ENCODE measurements at regions not wholly inside any gene's neighbourhood (a gene's known extent, or its start where the extent isn't known, plus 50 kb on each side); places are given as distances from the start of the nearest gene placed in this dataset.
"Not testable (repeated sequence)": the region's sequence is repeated elsewhere in the genome, so short reads cannot be mapped to it uniquely, and the experiment has no call there.

- DNase-seq (ENCODE audit: low read depth) = no peak
These were observed 255.3 kb downstream of the VAPA start for GRCh38 chr18:10169064-10169562.

GRCh38 chr18:10169814-10170213 is 256.0 kb downstream of the VAPA start:
- DNase-seq (ENCODE audit: low read depth) = no peak

- no peak for DNase-seq (ENCODE audit: low read depth)
These were observed 256.6 kb downstream of the VAPA start for GRCh38 chr18:10170375-10170774.

GRCh38 chr18:10175333-10175732 is 261.5 kb downstream of the VAPA start:
- not testable (repeated sequence) for DNase-seq (ENCODE audit: low read depth)

- not testable (repeated sequence) for DNase-seq (ENCODE audit: low read depth)
These were observed 265.5 kb downstream of the VAPA start for GRCh38 chr18:10179326-10179725.

GRCh38 chr18:10182009-10182624 is 268.3 kb downstream of the VAPA start:
- no peak for DNase-seq (ENCODE audit: low read depth)

- no peak for DNase-seq (ENCODE audit: low read depth)
These were observed 269.7 kb upstream of the APCDD1 start for GRCh38 chr18:10184776-10185175.

GRCh38 chr18:10188971-10189810 is 265.2 kb upstream of the APCDD1 start:
- no peak for DNase-seq (ENCODE audit: low read depth)

- DNase-seq (ENCODE audit: low read depth) = no peak
These were observed 263.9 kb upstream of the APCDD1 start for GRCh38 chr18:10190564-10190963.

GRCh38 chr18:10193444-10193843 is 261.0 kb upstream of the APCDD1 start:
- DNase-seq (ENCODE audit: low read depth) = no peak

GRCh38 chr18:10194592-10194991 is 259.8 kb upstream of the APCDD1 start:
- no peak for DNase-seq (ENCODE audit: low read depth)

GRCh38 chr18:10195529-10195928 is 258.9 kb upstream of the APCDD1 start:
- no peak for DNase-seq (ENCODE audit: low read depth)

- DNase-seq (ENCODE audit: low read depth) = no peak
These were observed 257.3 kb upstream of the APCDD1 start for GRCh38 chr18:10197097-10197496.

GRCh38 chr18:10201226-10201625 is 253.2 kb upstream of the APCDD1 start:
- no peak for DNase-seq (ENCODE audit: low read depth)

GRCh38 chr18:10201659-10202058 is 252.8 kb upstream of the APCDD1 start:
- DNase-seq (ENCODE audit: low read depth) = no peak

GRCh38 chr18:10202845-10203321 is 251.6 kb upstream of the APCDD1 start:
- DNase-seq (ENCODE audit: low read depth) = no peak

- no peak for DNase-seq (ENCODE audit: low read depth)
These were observed 249.3 kb upstream of the APCDD1 start for GRCh38 chr18:10205151-10205550.

GRCh38 chr18:10207682-10208345 is 246.6 kb upstream of the APCDD1 start:
- no peak for DNase-seq (ENCODE audit: low read depth)

GRCh38 chr18:10209302-10209701 is 245.1 kb upstream of the APCDD1 start:
- DNase-seq (ENCODE audit: low read depth) = no peak

GRCh38 chr18:10210057-10210633 is 244.3 kb upstream of the APCDD1 start:
- no peak for DNase-seq (ENCODE audit: low read depth)

GRCh38 chr18:10213526-10213925 is 240.9 kb upstream of the APCDD1 start:
- no peak for DNase-seq (ENCODE audit: low read depth)

- no peak for DNase-seq (ENCODE audit: low read depth)
These were observed 239.0 kb upstream of the APCDD1 start for GRCh38 chr18:10215446-10215845.
